Neural cell (in vitro differentiated cells): ENCODE measurements at regions not wholly inside any gene's neighbourhood (a gene's known extent, or its start where the extent isn't known, plus 50 kb on each side); places are given as distances from the start of the nearest gene placed in this dataset.
"Not testable (repeated sequence)": the region's sequence is repeated elsewhere in the genome, so short reads cannot be mapped to it uniquely, and the experiment has no call there.

Experiments
- H2AFZ ChIP-seq: fragments of 200-600, 300-800 bp; sonication (generic), shearing (Covaris generic); 2 replicates; pipeline ENCODE4 v1.6.0; 2014; ENCODE audit warnings: low read depth, mild to moderate bottlenecking, antibody characterized with exemption, low read length, moderate library complexity
- H3F3A ChIP-seq: fragments of 200-600 bp; shearing (Covaris generic); 2 replicates; pipeline ENCODE4 v1.6.1; 2016; ENCODE audit warnings: mild to moderate bottlenecking, moderate library complexity, mixed read lengths, antibody characterized with exemption, low read length; ENCODE audit not compliant: insufficient read depth, poor library complexity, severe bottlenecking
- H3K27ac ChIP-seq: fragments of 200-600, 300-800 bp; sonication (generic), shearing (Covaris generic); 2 replicates; pipeline ENCODE4 v1.5.1; 2014; ENCODE audit warnings: mild to moderate bottlenecking, low read length, moderate library complexity
- H3K27me3 ChIP-seq: fragments of 300-800, 200-600 bp; sonication (generic), shearing (Covaris generic); 2 replicates; pipeline ENCODE4 v1.6.0; 2014; ENCODE audit warnings: mild to moderate bottlenecking, low read depth, low read length, moderate library complexity; ENCODE audit not compliant: insufficient read depth
- H3K36me3 ChIP-seq: fragments of 300-800, 200-600 bp; sonication (generic), shearing (Covaris generic); 2 replicates; pipeline ENCODE4 v1.5.1; 2014; ENCODE audit warnings: mild to moderate bottlenecking, antibody characterized with exemption, low read length, moderate library complexity; ENCODE audit not compliant: insufficient read depth
- H3K4me2 ChIP-seq: fragments of 300-800, 200-600 bp; sonication (generic), shearing (Covaris generic); 2 replicates; pipeline ENCODE4 v1.6.0; 2014; ENCODE audit warnings: mild to moderate bottlenecking, low read length
- H3K4me3 ChIP-seq: fragments of 300-800, 200-600 bp; sonication (generic), shearing (Covaris generic); 2 replicates; pipeline ENCODE4 v1.5.1; 2014; ENCODE audit warnings: mild to moderate bottlenecking, low read length, moderate library complexity
- H3K79me2 ChIP-seq: fragments of 200-600 bp; shearing (Covaris generic); replicated peaks from 2 replicates; pipeline ENCODE4 v1.6.0; 2014; ENCODE audit warnings: mild to moderate bottlenecking, low read length, moderate library complexity; ENCODE audit not compliant: insufficient read depth
- H3K9ac ChIP-seq: fragments of 300-800, 200-600 bp; sonication (generic), shearing (Covaris generic); 2 replicates; pipeline ENCODE4 v1.6.1; 2016; ENCODE audit warnings: mild to moderate bottlenecking, low read length, mixed read lengths
- H3K9me2 ChIP-seq: fragments of 200-600 bp; shearing (Covaris generic); 2 replicates; pipeline ENCODE4 v1.6.1; 2016; ENCODE audit warnings: mild to moderate bottlenecking, low read length, mixed read lengths; ENCODE audit not compliant: insufficient read depth
- H3K9me3 ChIP-seq: fragments of 200-600, 300-800 bp; sonication (generic), shearing (Covaris generic); 2 replicates; pipeline ENCODE4 v1.6.1; 2016; ENCODE audit warnings: mild to moderate bottlenecking, mixed run types, low read length, moderate library complexity, mixed read lengths
- H4K20me1 ChIP-seq: fragments of 200-600 bp; shearing (Covaris generic); 2 replicates; pipeline ENCODE4 v1.6.1; 2016; ENCODE audit warnings: mild to moderate bottlenecking, mixed run types; ENCODE audit not compliant: insufficient read depth
- EP300 ChIP-seq: fragments of 450-650 bp; conservative IDR thresholded peaks from 2 replicates; pipeline ENCODE4 v1.6.1; 2014; ENCODE audit warnings: antibody characterized with exemption, mild to moderate bottlenecking, moderate library complexity; ENCODE audit not compliant: poor library complexity, severe bottlenecking
- EZH2 ChIP-seq: fragments of 200-600, 300-800 bp; shearing (Covaris generic), sonication (generic); IDR thresholded peaks from 2 replicates; pipeline ENCODE4 v1.6.1; 2014; ENCODE audit warnings: antibody characterized with exemption, low read length, borderline replicate concordance, mild to moderate bottlenecking; ENCODE audit not compliant: insufficient read depth, poor library complexity, severe bottlenecking
- MXI1 ChIP-seq: fragments of 450-650 bp; conservative IDR thresholded peaks from 2 replicates; pipeline ENCODE4 v1.6.1; 2014; ENCODE audit warnings: antibody characterized with exemption, mild to moderate bottlenecking; ENCODE audit not compliant: poor library complexity, severe bottlenecking
- POLR2AphosphoS5 ChIP-seq: IDR thresholded peaks from 2 replicates; pipeline ENCODE4 v1.6.1; 2012
- RAD21 ChIP-seq: fragments of 450-650 bp; conservative IDR thresholded peaks from 2 replicates; pipeline ENCODE4 v1.6.1; 2014; ENCODE audit warnings: antibody characterized with exemption, mild to moderate bottlenecking, moderate library complexity
- SMC3 ChIP-seq: fragments of 450-650 bp; conservative IDR thresholded peaks from 2 replicates; pipeline ENCODE4 v1.6.1; 2014; ENCODE audit warnings: antibody characterized with exemption, mild to moderate bottlenecking, moderate library complexity; ENCODE audit not compliant: poor library complexity
- TAF1 ChIP-seq: IDR thresholded peaks from 2 replicates; pipeline ENCODE4 v1.6.1; 2012; ENCODE audit warnings: low read depth
- TF ChIP-seq, protein P1 (sequence below): fragments of 450-650 bp; IDR thresholded peaks from 2 replicates; pipeline ENCODE4 v1.5.1; 2014; ENCODE audit warnings: antibody characterized with exemption, mild to moderate bottlenecking, moderate library complexity; ENCODE audit not compliant: poor library complexity, severe bottlenecking
- TF ChIP-seq, protein P2 (sequence below): IDR thresholded peaks from 2 replicates; pipeline ENCODE4 v1.6.1; 2012; ENCODE audit warnings: borderline replicate concordance

DNA sequence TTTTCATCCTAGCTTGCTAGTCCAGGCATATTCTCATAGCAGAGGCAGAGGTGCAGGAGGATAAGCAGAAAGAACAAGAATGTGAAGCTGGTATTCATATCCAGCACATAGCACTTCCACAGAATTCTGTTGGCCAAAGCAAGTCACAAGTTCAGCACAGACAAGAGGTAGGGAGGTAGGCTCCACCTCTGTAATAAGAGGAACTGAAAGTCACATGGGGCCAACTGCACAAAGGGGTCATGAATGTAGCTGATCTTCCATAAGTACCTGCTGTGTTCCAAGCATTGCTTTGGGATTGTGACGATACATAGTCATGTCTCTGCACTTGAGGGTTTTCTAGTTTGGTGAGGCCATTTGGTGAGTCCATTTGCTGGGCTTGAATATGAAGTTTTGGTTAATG, 110.8 kb upstream of the MPHOSPH6 start:
- Histone ChIP-seq H3K36me3 (no peaks in the 10 kb centered on the region), H3K9ac (no peak overlapping the region), H3K9me3 (no peaks in the 10 kb centered on the region), H3F3A (no peaks in the 10 kb centered on the region), H3K4me3 (no peak overlapping the region), H3K79me2 (no peaks in the 10 kb centered on the region), H2AFZ (no peak overlapping the region), H3K27me3 (no peaks in the 10 kb centered on the region), H3K9me2 (no peaks in the 10 kb centered on the region), H3K27ac (no peak overlapping the region), H3K4me2 (no peak overlapping the region), H4K20me1 (no peaks in the 10 kb centered on the region)
- no peak for TF ChIP-seq TAF1
- TF ChIP-seq SMC3, result no peak
- TF ChIP-seq EZH2, result no peak
- no peak for TF ChIP-seq EP300
- TF ChIP-seq, protein P1, sequence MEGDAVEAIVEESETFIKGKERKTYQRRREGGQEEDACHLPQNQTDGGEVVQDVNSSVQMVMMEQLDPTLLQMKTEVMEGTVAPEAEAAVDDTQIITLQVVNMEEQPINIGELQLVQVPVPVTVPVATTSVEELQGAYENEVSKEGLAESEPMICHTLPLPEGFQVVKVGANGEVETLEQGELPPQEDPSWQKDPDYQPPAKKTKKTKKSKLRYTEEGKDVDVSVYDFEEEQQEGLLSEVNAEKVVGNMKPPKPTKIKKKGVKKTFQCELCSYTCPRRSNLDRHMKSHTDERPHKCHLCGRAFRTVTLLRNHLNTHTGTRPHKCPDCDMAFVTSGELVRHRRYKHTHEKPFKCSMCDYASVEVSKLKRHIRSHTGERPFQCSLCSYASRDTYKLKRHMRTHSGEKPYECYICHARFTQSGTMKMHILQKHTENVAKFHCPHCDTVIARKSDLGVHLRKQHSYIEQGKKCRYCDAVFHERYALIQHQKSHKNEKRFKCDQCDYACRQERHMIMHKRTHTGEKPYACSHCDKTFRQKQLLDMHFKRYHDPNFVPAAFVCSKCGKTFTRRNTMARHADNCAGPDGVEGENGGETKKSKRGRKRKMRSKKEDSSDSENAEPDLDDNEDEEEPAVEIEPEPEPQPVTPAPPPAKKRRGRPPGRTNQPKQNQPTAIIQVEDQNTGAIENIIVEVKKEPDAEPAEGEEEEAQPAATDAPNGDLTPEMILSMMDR, result no peak
- TF ChIP-seq RAD21, result no peak
- TF ChIP-seq, protein P2, sequence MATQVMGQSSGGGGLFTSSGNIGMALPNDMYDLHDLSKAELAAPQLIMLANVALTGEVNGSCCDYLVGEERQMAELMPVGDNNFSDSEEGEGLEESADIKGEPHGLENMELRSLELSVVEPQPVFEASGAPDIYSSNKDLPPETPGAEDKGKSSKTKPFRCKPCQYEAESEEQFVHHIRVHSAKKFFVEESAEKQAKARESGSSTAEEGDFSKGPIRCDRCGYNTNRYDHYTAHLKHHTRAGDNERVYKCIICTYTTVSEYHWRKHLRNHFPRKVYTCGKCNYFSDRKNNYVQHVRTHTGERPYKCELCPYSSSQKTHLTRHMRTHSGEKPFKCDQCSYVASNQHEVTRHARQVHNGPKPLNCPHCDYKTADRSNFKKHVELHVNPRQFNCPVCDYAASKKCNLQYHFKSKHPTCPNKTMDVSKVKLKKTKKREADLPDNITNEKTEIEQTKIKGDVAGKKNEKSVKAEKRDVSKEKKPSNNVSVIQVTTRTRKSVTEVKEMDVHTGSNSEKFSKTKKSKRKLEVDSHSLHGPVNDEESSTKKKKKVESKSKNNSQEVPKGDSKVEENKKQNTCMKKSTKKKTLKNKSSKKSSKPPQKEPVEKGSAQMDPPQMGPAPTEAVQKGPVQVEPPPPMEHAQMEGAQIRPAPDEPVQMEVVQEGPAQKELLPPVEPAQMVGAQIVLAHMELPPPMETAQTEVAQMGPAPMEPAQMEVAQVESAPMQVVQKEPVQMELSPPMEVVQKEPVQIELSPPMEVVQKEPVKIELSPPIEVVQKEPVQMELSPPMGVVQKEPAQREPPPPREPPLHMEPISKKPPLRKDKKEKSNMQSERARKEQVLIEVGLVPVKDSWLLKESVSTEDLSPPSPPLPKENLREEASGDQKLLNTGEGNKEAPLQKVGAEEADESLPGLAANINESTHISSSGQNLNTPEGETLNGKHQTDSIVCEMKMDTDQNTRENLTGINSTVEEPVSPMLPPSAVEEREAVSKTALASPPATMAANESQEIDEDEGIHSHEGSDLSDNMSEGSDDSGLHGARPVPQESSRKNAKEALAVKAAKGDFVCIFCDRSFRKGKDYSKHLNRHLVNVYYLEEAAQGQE, result no peak
- no peak for TF ChIP-seq MXI1
- TF ChIP-seq POLR2AphosphoS5, result no peak

DNA sequence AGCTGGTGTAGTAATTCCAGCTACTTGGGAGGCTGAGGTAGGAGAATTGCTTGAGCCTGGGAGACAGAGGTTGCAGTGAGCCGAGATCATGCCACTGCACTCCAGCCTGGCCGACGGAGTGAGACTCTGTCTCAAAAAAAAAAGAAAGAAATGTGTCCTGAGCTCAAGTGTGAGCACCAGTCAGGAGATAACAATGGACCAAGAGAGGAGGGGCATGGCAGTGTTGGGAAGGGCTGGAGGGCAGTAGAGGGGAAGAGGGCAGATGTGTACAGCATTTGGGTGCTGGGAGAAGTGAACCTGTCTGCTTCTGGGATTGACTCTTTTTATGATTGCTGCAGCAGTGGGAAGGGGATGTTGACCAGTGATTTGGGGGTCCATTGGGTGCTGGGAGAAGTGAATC, 105.3 kb upstream of the MPHOSPH6 start:
- H3K9ac ChIP-seq, H3K9me2 ChIP-seq, H3K27ac ChIP-seq, H4K20me1 ChIP-seq, H2AFZ ChIP-seq, H3K27me3 ChIP-seq, H3K4me2 ChIP-seq, H3K36me3 ChIP-seq, H3F3A ChIP-seq, H3K9me3 ChIP-seq, H3K4me3 ChIP-seq, H3K79me2 ChIP-seq: not testable (repeated sequence)

DNA sequence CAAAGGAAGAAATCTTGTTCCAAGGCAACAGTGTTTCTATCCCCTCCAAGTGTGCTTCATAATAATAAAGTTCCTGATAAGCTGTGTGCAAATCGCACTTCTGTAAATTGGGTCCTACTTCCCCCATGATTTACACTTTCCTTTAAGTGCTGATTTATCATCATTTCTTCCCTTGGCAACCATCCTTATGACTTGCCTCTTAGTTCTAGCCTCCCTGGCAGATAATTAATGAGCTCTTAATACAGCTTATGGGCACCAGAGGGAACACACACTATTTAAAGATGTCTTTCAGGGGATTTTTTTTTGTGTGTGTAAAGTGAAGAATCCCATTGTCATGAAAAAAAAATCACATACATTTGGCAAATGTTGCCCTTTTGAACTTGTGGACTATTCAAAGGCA, 101.6 kb upstream of the MPHOSPH6 start:
- H4K20me1 ChIP-seq, result no peaks in the 10 kb centered on the region
- H3K79me2 ChIP-seq, result no peaks in the 10 kb centered on the region
- H2AFZ ChIP-seq, result no peak overlapping the region
- no peak overlapping the region for H3K4me2 ChIP-seq
- TF ChIP-seq RAD21, result no peak
- TF ChIP-seq, protein P1, result no peak
- no peak for TF ChIP-seq TAF1
- no peak for TF ChIP-seq SMC3
- TF ChIP-seq, protein P2, result no peak
- no peak for TF ChIP-seq EP300
- no peak for TF ChIP-seq EZH2
- TF ChIP-seq MXI1, result no peak
- no peak for TF ChIP-seq POLR2AphosphoS5
- no peak overlapping the region for H3K27ac ChIP-seq
- no peak overlapping the region for H3K9ac ChIP-seq
- H3F3A ChIP-seq, result no peaks in the 10 kb centered on the region
- H3K4me3 ChIP-seq, result no peak overlapping the region
- H3K9me3 ChIP-seq, result no peaks in the 10 kb centered on the region
- no peaks in the 10 kb centered on the region for H3K27me3 ChIP-seq
- no peaks in the 10 kb centered on the region for H3K9me2 ChIP-seq
- H3K36me3 ChIP-seq, result no peaks in the 10 kb centered on the region
